ENCODE measurements at regions not wholly inside any gene's neighbourhood (a gene's known extent, or its start where the extent isn't known, plus 50 kb on each side); places are given as distances from the start of the nearest gene placed in this dataset.
"Not testable (repeated sequence)": the region's sequence is repeated elsewhere in the genome, so short reads cannot be mapped to it uniquely, and the experiment has no call there.

DNA sequence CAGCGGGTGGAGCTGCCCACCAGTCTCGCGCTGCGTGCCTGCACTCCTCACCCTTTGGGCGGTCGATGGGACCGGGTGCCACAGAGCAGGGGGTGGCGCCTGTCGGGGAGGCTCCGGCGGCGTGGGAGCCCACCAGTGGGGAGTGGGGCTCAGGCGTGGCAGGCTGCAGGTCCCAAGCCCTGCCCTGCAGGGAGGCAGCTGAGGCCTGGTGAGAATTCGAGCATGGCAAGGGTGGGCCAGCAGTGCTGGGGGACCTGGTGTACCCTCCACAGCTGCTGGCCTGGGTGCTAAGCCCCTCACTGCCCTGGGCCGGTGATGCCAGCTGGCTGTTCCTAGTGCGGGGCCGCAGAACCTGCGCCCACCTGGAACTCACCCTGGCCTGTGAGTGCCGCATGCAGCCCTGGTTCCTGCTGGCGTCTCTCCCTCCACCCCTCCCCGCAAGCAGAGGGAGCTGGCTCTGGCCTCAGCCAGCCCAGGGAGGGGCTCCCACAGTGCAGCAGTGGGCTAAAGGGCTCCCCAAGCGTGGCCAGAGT lies 746.6 kb upstream of the PABPC4L start:
- H3K4me3 Mint-ChIP-seq = no peak overlapping the region
- H3K27me3 Mint-ChIP-seq (ENCODE audit: low read depth) = no peaks in the 10 kb centered on the region

DNA sequence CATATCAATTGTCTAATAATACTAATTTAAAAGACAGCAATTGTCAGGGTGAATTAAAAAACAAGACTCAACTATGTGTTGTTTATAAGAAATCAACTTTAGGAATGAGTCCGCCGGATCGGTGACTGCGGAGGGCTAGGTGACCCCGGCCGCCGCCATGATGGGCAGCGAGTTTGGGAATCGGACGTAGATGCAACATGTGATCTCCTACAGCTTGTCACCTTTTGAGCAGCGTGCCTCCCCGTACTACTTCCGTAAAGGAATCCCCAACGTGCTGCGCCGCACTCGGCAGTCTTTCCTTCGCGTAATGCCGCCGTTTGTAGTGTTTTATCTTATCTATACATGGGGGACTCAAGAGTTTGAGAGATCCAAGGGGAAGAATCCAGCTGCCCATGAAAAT lies 742.5 kb upstream of the PABPC4L start:
- POLR2A ChIA-PET = no interaction called here
- CTCF ChIA-PET = no interaction called here
- H3K4me3 Mint-ChIP-seq = no peak overlapping the region
- H3K4me1 Mint-ChIP-seq (ENCODE audit: low read depth) = no peaks in the 10 kb centered on the region
- H3K27ac Mint-ChIP-seq = no peak overlapping the region
- H3K9me3 Mint-ChIP-seq (ENCODE audit: insufficient read depth) = no peaks in the 10 kb centered on the region
- no peaks in the 10 kb centered on the region for H3K36me3 Mint-ChIP-seq (ENCODE audit: low read depth)
- no peaks in the 10 kb centered on the region for H3K27me3 Mint-ChIP-seq (ENCODE audit: low read depth)
- DNase-seq (no peak), ATAC-seq (no peak)

More for the DNA sequence above, 746.6 kb upstream of the PABPC4L start:
- ATAC-seq (no peak), DNase-seq (no peak)
- Mint-ChIP-seq H3K27ac (no peak overlapping the region), H3K9me3 (ENCODE audit: insufficient read depth) (no peaks in the 10 kb centered on the region), H3K36me3 (ENCODE audit: low read depth) (no peaks in the 10 kb centered on the region), H3K4me1 (ENCODE audit: low read depth) (no peaks in the 10 kb centered on the region)
- ChIA-PET CTCF (no interaction called here), POLR2A (no interaction called here)

DNA sequence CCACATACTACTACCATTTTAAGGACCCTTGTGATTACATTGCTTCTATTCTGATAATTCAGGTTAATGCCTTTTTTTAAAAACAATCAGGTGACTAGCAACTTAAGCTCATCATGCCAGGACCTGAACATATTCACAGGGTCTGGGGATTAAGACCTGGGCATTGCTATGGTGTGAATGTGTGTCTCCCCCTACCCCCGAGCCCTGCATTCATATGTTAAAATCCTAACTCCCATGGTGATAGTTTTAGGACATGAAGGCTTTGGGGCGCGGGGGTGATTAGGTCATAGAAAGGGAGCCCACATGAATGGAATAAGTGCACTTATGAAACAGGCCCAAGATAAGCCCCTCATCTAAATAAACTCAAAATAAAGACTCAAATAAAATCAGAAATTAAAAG lies 734.4 kb upstream of the PABPC4L start:
- no peak for ATAC-seq
- CTCF ChIA-PET = no interaction called here
- H3K27me3 Mint-ChIP-seq (ENCODE audit: low read depth) = no peaks in the 10 kb centered on the region
- no peaks in the 10 kb centered on the region for H3K4me1 Mint-ChIP-seq (ENCODE audit: low read depth)
- no peak overlapping the region for H3K4me3 Mint-ChIP-seq
- no peak overlapping the region for H3K27ac Mint-ChIP-seq
- POLR2A ChIA-PET = no interaction called here
- H3K9me3 Mint-ChIP-seq (ENCODE audit: insufficient read depth) = no peaks in the 10 kb centered on the region
- no peaks in the 10 kb centered on the region for H3K36me3 Mint-ChIP-seq (ENCODE audit: low read depth)
- no peak for DNase-seq

DNA sequence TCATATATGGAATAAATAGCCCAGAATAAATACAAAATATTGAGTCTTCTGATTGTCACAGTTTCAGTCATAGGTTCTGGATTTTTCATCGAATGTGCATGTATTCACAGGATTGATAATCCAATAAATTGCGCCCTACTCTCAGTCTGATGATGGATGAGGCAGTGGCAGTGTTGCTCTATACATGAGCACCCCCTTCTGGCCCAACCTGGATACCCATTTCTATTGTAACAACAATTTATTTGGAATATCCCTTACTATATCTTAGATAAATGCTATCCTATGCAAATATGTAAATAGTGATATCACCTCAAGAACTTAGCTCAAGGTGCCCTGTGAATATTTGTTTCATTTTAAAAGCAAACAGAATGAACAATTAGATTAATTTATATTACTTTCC lies 733.7 kb upstream of the PABPC4L start:
- H3K4me1 Mint-ChIP-seq (ENCODE audit: low read depth) = no peaks in the 10 kb centered on the region

DNA sequence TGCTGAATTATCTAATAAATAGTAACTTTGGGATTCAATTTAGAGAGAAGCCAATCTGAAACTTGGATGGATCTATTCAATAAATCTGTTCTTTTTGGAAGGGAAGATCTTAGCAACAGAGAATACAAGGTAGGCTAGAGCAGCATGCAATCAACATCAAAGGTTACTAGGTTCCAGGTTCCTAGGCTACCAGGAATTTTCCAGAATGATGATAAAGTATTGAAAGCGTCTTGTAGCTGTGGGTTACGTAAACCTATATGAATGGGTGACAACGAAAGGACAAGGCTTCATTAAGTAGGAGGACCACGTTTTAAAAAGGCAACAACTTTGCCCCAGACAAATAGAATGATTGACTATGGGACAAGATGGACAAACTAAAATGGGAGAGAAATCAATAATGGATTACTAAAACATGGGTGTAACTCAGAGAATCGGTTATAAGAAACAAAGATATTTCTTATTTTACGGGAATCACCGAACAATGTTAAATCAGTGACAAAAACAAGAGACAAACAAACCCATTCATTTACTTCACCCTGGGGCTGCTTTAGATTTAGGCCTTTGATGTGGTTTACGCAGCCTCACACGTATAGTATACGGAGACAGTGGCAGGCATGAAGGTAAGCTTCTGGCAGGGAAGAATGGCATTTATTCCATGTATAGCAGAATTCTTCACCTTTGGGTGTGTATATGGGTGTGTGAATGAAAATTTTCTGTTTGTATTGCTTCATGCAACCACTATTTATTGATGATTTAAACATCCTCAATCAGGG lies 732.6 kb upstream of the PABPC4L start:
- no peaks in the 10 kb centered on the region for H3K4me1 Mint-ChIP-seq (ENCODE audit: low read depth)
- H3K27ac Mint-ChIP-seq = no peak overlapping the region
- H3K9me3 Mint-ChIP-seq (ENCODE audit: insufficient read depth) = no peaks in the 10 kb centered on the region
- ChIA-PET POLR2A (no interaction called here), CTCF (no interaction called here)
- DNase-seq (no peak), ATAC-seq (no peak)
- H3K36me3 Mint-ChIP-seq (ENCODE audit: low read depth) = no peaks in the 10 kb centered on the region
- H3K27me3 Mint-ChIP-seq (ENCODE audit: low read depth) = no peaks in the 10 kb centered on the region
- H3K4me3 Mint-ChIP-seq = no peak overlapping the region

More for the DNA sequence above, 733.7 kb upstream of the PABPC4L start:
- ChIA-PET CTCF (no interaction called here), POLR2A (no interaction called here)
- ATAC-seq (no peak), DNase-seq (no peak)
- Mint-ChIP-seq H3K9me3 (ENCODE audit: insufficient read depth) (no peaks in the 10 kb centered on the region), H3K27me3 (ENCODE audit: low read depth) (no peaks in the 10 kb centered on the region), H3K36me3 (ENCODE audit: low read depth) (no peaks in the 10 kb centered on the region), H3K27ac (no peak overlapping the region), H3K4me3 (no peak overlapping the region)

DNA sequence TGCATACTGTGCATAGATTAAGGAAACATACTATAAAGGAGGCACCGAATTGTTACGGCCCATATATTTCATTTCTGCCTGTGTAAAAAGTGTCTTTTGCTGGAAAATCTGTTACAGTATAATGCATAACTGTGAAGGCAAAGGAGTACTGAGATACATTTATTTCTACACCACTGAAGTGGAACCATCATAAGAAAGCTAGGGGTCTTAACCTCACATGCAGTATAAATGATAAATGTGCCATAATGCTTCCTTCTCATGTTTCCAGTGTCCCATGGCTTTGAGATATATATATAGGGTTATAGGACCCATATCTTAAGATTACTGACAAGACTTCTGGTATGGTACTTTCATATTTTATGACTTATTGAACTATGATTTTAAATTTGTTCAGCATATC lies 713.8 kb upstream of the PABPC4L start:
- DNase-seq = no peak
- Mint-ChIP-seq H3K4me1 (ENCODE audit: low read depth) (no peaks in the 10 kb centered on the region), H3K27me3 (ENCODE audit: low read depth) (no peaks in the 10 kb centered on the region), H3K36me3 (ENCODE audit: low read depth) (no peaks in the 10 kb centered on the region), H3K27ac (no peak overlapping the region), H3K4me3 (no peak overlapping the region), H3K9me3 (ENCODE audit: insufficient read depth) (no peaks in the 10 kb centered on the region)
- ChIA-PET CTCF (no interaction called here), POLR2A (no interaction called here)
- no peak for ATAC-seq

DNA sequence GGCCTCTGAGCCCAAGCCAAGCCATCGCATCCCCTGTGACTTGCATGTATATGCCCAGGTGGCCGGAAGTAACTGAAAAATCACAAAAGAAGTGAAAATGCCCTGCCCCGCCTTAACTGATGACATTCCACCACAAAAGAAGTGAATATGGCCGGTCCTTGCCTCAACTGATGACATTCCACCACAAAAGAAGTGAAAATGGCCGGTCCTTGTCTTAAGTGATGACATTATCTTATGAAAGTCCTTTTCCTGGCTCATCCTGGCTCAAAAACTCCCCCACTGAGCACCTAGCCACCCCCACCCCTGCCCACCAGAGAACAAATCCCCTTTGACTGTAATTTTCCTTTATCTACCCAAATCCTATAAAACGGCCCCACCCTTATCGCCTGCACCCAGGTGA lies 712.7 kb upstream of the PABPC4L start:
- ATAC-seq; DNase-seq; CTCF ChIA-PET; H3K36me3 Mint-ChIP-seq (ENCODE audit: low read depth); POLR2A ChIA-PET; H3K4me1 Mint-ChIP-seq (ENCODE audit: low read depth); H3K4me3 Mint-ChIP-seq; H3K27ac Mint-ChIP-seq; H3K9me3 Mint-ChIP-seq (ENCODE audit: insufficient read depth); H3K27me3 Mint-ChIP-seq (ENCODE audit: low read depth): not testable (repeated sequence)

DNA sequence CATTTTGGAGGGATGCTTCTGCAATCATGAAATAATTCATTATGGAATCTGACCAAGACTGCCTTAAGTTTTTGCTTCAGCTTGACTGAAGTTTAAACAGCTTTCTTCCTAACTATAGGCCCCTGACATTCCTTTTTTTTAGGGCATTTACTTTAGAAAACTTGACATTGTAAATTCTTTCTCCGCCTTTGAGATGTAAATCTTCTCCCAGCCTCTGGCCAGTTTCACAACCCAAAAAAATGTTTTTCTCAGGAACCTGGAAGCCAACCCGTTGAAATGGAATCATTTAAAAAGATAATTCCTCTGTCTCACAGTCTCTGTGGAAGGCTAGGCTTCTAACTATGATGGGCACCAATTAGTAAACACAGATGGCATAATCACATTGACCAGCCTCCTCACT lies 710.4 kb upstream of the PABPC4L start:
- Mint-ChIP-seq H3K27ac (no peak overlapping the region), H3K4me3 (no peak overlapping the region), H3K4me1 (ENCODE audit: low read depth) (no peaks in the 10 kb centered on the region), H3K9me3 (ENCODE audit: insufficient read depth) (no peaks in the 10 kb centered on the region), H3K36me3 (ENCODE audit: low read depth) (no peaks in the 10 kb centered on the region), H3K27me3 (ENCODE audit: low read depth) (no peaks in the 10 kb centered on the region)
- ATAC-seq (no peak), DNase-seq (no peak)
- POLR2A ChIA-PET = no interaction called here
- CTCF ChIA-PET = no interaction called here

DNA sequence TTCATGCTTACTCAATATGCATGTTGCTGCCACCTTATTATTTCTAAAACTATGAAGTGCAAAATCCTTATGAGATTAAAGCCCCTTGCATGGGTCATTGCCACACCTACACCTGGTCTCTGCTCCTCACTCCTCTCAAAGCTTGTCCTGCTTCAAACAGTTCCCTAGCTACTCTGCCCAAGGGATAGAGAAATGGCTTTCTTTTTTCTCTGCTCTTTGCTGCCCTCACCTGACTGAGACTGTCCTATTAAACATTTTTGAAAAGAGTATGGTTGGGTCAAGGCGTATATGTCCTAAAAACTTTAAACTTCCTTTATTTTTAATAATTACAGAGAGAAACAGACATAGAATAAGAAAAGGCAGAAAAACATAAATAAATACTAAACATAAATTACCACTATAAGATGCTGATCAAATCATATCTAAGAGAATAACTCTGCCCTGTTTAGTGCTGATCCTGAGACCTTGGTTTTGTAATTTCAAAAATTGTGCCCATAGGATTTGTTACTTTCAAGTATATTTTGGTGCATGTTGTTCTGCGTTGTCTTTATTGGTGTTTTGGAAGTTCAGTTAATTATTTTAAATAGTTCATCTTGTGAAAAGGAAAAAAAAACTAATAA lies 704.9 kb upstream of the PABPC4L start:
- H3K27me3 Mint-ChIP-seq (ENCODE audit: low read depth) = no peaks in the 10 kb centered on the region
- no peak overlapping the region for H3K4me3 Mint-ChIP-seq
- POLR2A ChIA-PET = no interaction called here
- CTCF ChIA-PET = no interaction called here
- H3K36me3 Mint-ChIP-seq (ENCODE audit: low read depth) = no peaks in the 10 kb centered on the region
- H3K9me3 Mint-ChIP-seq (ENCODE audit: insufficient read depth) = peaks cover 3% of the 10 kb centered on the region
- H3K4me1 Mint-ChIP-seq (ENCODE audit: low read depth) = no peaks in the 10 kb centered on the region
- H3K27ac Mint-ChIP-seq = no peak overlapping the region
- ATAC-seq (no peak), DNase-seq (no peak)

DNA sequence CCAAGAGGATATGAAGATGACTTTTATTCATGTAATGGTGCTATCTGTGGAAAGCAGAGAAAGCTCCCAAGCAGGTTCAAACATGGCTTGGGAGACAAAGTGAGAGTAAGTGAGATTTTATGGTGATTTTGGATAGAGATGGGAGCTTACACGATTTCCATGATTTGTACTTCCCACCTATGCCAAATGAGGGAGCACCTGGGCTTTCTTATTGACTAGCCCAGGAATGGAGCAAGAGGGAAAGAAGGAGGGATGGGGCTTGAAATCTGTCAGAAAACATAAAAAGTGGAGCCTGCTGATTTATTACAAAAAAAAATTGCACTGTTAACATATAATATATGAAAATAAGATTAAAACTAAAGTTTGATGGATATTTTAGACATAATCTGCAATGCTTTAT lies 703.5 kb upstream of the PABPC4L start:
- ATAC-seq = no peak
- Mint-ChIP-seq H3K36me3 (ENCODE audit: low read depth) (no peaks in the 10 kb centered on the region), H3K4me3 (no peak overlapping the region), H3K27me3 (ENCODE audit: low read depth) (no peaks in the 10 kb centered on the region), H3K27ac (no peak overlapping the region), H3K9me3 (ENCODE audit: insufficient read depth) (peaks cover 3% of the 10 kb centered on the region), H3K4me1 (ENCODE audit: low read depth) (no peaks in the 10 kb centered on the region)
- CTCF ChIA-PET = no interaction called here
- POLR2A ChIA-PET = no interaction called here
- no peak for DNase-seq

DNA sequence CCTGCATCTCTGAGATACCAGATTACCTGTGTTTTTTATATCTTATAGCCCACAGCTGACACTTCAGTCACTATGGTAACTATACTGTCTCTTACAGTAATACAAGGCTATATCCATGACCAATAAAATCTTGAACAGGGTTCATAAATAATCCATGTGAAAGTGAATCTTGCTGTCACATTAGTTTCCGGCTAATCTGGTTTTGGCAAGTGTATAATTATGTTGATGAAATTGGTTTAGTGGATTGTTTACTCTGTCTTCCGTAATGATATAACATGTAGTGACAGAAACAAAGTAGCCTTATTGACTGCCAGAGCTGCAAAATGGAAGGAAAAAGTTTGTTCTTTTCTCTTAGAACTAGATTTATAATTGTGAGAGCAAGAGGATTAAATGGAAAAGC lies 686.6 kb upstream of the PABPC4L start:
- Mint-ChIP-seq H3K4me3 (no peak overlapping the region), H3K9me3 (ENCODE audit: insufficient read depth) (no peaks in the 10 kb centered on the region), H3K27ac (no peak overlapping the region), H3K4me1 (ENCODE audit: low read depth) (no peaks in the 10 kb centered on the region), H3K36me3 (ENCODE audit: low read depth) (no peaks in the 10 kb centered on the region), H3K27me3 (ENCODE audit: low read depth) (no peaks in the 10 kb centered on the region)
- ChIA-PET POLR2A (no interaction called here), CTCF (no interaction called here)
- ATAC-seq (no peak), DNase-seq (no peak)

DNA sequence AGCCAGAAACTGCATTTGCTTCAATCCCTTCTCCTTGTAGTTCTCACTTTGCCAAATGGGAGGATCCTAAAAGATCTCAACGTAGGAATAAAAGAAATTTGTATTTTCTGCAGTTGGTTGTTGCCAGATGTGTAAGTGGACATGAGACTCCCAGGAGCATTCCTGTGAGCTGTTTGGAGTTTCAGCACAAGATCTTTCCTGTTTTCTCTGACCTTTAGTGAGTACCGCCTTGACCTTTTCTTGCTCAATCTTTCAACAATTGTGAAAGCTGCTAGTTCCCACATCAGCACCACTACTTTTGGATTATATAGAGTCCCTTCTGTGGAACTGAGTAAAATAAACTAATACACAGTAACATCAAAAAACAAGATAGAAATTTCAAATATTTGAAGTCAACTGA lies 683.8 kb upstream of the PABPC4L start:
- Mint-ChIP-seq H3K4me1 (ENCODE audit: low read depth) (no peaks in the 10 kb centered on the region), H3K27ac (no peak overlapping the region), H3K27me3 (ENCODE audit: low read depth) (no peaks in the 10 kb centered on the region), H3K36me3 (ENCODE audit: low read depth) (no peaks in the 10 kb centered on the region), H3K9me3 (ENCODE audit: insufficient read depth) (peaks cover 3% of the 10 kb centered on the region), H3K4me3 (no peak overlapping the region)
- DNase-seq (no peak), ATAC-seq (no peak)
- ChIA-PET POLR2A (no interaction called here), CTCF (no interaction called here)
